ENCODE measurements at regions not wholly inside any gene's neighbourhood (a gene's known extent, or its start where the extent isn't known, plus 50 kb on each side); places are given as distances from the start of the nearest gene placed in this dataset.

DNA sequence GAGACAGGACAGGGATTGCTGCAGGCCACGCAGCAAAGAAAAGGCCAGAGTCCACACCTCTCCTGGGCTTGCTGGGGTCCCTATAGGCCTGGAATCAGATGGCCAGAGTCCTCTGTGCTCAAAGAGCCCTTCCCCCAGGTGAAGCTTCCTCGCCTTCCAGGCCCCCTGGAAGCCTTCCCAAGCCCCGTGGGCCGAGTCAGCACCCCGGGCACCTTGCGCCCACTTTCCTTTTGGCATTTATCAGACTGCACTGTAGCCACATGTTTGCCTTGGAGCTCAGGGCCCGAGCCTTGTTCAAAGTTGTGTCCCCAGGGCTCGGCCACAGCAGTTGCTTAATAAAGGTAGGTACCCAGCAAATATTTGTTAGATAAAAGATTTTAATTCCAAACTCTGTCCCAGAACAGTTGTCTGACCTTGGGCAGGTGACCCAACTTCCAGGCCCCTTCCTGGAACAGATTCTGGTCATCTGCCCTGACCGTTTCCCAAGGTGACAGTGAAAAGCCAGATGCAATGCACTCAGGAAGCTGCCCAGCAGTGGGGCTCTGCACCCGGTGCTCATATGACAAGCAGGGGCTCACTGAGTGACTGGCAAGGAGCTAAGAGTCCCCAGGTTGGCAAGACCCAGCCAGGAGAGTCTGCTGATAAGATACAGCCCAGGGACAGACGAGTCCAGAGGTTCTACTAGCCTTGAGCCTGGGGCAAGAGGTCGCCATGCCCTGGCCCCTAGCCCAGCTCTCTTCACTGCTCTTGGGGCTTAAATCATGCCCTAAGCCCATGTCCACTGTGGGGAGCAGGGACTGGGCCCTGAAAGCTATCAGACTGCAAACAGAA is 81.2 kb downstream of the PITPNM2 start (continued):
- TF ChIP-seq, protein P1, sequence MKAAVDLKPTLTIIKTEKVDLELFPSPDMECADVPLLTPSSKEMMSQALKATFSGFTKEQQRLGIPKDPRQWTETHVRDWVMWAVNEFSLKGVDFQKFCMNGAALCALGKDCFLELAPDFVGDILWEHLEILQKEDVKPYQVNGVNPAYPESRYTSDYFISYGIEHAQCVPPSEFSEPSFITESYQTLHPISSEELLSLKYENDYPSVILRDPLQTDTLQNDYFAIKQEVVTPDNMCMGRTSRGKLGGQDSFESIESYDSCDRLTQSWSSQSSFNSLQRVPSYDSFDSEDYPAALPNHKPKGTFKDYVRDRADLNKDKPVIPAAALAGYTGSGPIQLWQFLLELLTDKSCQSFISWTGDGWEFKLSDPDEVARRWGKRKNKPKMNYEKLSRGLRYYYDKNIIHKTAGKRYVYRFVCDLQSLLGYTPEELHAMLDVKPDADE (CRISPR knock-in tag; IDR thresholded peaks at IDR 0.05) = no peak
- TF ChIP-seq POGZ (CRISPR knock-in tag; IDR thresholded peaks at IDR 0.05) (no peak), ZNF746 (CRISPR knock-in tag; IDR thresholded peaks at IDR 0.05) (no peak), ARNTL (CRISPR knock-in tag; IDR thresholded peaks at IDR 0.05) (no peak), HOXD1 (CRISPR knock-in tag; IDR thresholded peaks at IDR 0.05) (no peak), ZNF761 (CRISPR knock-in tag; conservative IDR thresholded peaks at IDR 0.05) (no peak), FOSL2 (CRISPR knock-in tag; IDR thresholded peaks at IDR 0.05) (no peak), ARNT2 (CRISPR knock-in tag; IDR thresholded peaks at IDR 0.05; ENCODE audit: low read depth) (no peak), ZNF33B (CRISPR knock-in tag; IDR thresholded peaks at IDR 0.05) (no peak), RBAK (CRISPR knock-in tag; IDR thresholded peaks at IDR 0.05) (no peak), NONO (IDR thresholded peaks at IDR 0.05) (no peak), NONO (CRISPR knock-in tag; conservative IDR thresholded peaks at IDR 0.05) (0 out of 2 replicates have a peak, but pooled peaks have one; percentile 33), ONECUT2 (CRISPR knock-in tag; IDR thresholded peaks at IDR 0.05) (no peak), SNAI1 (CRISPR knock-in tag; IDR thresholded peaks at IDR 0.05; ENCODE audit: borderline replicate concordance) (no peak), ZNF709 (CRISPR knock-in tag; IDR thresholded peaks at IDR 0.05) (no peak), CREB3 (CRISPR knock-in tag; IDR thresholded peaks at IDR 0.05) (no peak), SRSF9 (IDR thresholded peaks at IDR 0.05; ENCODE audit: borderline replicate concordance, insufficient read depth, low read depth, low read length, poor library complexity, severe bottlenecking) (no peak), CSRNP1 (CRISPR knock-in tag; IDR thresholded peaks at IDR 0.05) (peak; percentile 53; the same call in 1 of the 2 replicates), MXD3 (CRISPR knock-in tag; IDR thresholded peaks at IDR 0.05) (no peak), NBN (conservative IDR thresholded peaks at IDR 0.05) (no peak)
- TF ChIP-seq, protein P2, sequence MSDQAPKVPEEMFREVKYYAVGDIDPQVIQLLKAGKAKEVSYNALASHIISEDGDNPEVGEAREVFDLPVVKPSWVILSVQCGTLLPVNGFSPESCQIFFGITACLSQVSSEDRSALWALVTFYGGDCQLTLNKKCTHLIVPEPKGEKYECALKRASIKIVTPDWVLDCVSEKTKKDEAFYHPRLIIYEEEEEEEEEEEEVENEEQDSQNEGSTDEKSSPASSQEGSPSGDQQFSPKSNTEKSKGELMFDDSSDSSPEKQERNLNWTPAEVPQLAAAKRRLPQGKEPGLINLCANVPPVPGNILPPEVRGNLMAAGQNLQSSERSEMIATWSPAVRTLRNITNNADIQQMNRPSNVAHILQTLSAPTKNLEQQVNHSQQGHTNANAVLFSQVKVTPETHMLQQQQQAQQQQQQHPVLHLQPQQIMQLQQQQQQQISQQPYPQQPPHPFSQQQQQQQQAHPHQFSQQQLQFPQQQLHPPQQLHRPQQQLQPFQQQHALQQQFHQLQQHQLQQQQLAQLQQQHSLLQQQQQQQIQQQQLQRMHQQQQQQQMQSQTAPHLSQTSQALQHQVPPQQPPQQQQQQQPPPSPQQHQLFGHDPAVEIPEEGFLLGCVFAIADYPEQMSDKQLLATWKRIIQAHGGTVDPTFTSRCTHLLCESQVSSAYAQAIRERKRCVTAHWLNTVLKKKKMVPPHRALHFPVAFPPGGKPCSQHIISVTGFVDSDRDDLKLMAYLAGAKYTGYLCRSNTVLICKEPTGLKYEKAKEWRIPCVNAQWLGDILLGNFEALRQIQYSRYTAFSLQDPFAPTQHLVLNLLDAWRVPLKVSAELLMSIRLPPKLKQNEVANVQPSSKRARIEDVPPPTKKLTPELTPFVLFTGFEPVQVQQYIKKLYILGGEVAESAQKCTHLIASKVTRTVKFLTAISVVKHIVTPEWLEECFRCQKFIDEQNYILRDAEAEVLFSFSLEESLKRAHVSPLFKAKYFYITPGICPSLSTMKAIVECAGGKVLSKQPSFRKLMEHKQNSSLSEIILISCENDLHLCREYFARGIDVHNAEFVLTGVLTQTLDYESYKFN (CRISPR knock-in tag; conservative IDR thresholded peaks at IDR 0.05) = peak; percentile 37; the same call in 1 of the 2 replicates
- TF ChIP-seq, protein P3, sequence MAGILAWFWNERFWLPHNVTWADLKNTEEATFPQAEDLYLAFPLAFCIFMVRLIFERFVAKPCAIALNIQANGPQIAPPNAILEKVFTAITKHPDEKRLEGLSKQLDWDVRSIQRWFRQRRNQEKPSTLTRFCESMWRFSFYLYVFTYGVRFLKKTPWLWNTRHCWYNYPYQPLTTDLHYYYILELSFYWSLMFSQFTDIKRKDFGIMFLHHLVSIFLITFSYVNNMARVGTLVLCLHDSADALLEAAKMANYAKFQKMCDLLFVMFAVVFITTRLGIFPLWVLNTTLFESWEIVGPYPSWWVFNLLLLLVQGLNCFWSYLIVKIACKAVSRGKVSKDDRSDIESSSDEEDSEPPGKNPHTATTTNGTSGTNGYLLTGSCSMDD (CRISPR knock-in tag; IDR thresholded peaks at IDR 0.05) = no peak

Data from HepG2 (cell line).